Epithelial cell of proximal tubule (primary cell): ENCODE measurements at regions not wholly inside any gene's neighbourhood (a gene's known extent, or its start where the extent isn't known, plus 50 kb on each side); places are given as distances from the start of the nearest gene placed in this dataset.

Experiments used
- DNase-seq: peaks from one replicate; pipeline ENCODE4 v3.0.0-alpha.2; 2011; ENCODE audit warnings: low read depth
- H3K4me3 ChIP-seq: 2 replicates; pipeline ENCODE4 v1.5.1; 2011; ENCODE audit warnings: low read depth, mild to moderate bottlenecking, low read length
- TF ChIP-seq, protein P1 (sequence below): conservative IDR thresholded peaks from 2 replicates; pipeline ENCODE4 v1.5.1; 2012; ENCODE audit warnings: low read depth, mild to moderate bottlenecking, low read length

GRCh38 chr5:119814655-119815054 lies 185.3 kb downstream of the FAM170A start:
- TF ChIP-seq, protein P1, sequence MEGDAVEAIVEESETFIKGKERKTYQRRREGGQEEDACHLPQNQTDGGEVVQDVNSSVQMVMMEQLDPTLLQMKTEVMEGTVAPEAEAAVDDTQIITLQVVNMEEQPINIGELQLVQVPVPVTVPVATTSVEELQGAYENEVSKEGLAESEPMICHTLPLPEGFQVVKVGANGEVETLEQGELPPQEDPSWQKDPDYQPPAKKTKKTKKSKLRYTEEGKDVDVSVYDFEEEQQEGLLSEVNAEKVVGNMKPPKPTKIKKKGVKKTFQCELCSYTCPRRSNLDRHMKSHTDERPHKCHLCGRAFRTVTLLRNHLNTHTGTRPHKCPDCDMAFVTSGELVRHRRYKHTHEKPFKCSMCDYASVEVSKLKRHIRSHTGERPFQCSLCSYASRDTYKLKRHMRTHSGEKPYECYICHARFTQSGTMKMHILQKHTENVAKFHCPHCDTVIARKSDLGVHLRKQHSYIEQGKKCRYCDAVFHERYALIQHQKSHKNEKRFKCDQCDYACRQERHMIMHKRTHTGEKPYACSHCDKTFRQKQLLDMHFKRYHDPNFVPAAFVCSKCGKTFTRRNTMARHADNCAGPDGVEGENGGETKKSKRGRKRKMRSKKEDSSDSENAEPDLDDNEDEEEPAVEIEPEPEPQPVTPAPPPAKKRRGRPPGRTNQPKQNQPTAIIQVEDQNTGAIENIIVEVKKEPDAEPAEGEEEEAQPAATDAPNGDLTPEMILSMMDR: no peak
- H3K4me3 ChIP-seq: no peak overlapping the region
- DNase-seq: no peak

DNA sequence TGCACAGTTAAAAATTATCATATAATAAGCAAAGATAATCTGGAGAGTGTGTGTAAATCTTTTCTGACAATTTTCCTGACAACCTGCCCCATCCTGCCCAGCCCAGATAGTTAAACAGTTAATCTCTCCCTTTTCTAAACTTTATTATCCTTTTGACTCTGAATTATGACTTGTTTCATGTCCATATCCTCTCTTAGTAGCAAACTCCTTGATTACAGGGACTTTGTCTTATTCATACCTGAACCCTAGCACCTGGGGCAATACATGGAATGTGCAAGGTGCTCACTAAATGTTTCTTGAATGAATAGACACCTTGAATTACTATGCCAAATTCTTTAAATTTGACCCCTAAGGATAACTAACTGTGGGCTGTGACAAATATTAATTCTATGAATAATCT lies 186.7 kb downstream of the FAM170A start:
- TF ChIP-seq, protein P1: no peak
- no peak overlapping the region for H3K4me3 ChIP-seq
- DNase-seq: no peak

DNA sequence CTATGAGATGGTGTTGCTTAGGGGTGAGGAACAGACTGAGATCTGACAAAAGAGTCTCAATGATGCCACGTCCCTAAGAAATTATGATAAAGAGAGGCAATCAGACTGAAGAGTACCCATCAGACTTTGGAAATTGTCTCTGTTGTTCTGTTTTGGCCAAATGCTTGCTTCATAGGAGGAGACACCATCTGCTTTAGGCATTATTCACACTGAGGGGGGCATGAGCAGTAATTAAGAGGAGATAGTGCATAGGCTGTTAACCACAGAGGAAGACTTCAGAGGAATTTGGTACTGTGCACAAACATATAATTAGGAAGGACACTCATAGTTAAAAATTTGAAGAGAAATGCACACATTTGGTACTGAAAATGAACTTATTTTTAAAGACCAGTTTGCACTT lies 190.7 kb downstream of the FAM170A start:
- TF ChIP-seq, protein P1: no peak
- no peak for DNase-seq
- no peak overlapping the region for H3K4me3 ChIP-seq

DNA sequence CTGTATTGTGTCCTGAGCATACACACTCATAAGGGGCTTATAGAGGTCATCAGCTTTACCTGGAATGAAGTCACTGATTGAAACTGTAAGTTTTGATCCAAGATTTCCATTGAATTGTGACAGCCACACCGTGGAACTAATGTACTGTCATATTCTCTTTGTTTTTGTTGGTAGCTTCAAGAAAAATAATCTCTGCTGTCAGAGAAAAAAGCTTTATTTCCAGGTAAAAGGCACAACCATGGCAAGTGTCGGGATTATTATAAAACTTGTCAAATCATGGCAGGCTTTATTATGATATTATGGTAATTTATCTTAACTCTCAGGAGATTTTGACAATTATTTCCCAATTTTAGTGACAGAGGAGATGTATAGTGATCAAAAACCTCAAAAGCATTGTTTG lies 191.2 kb downstream of the FAM170A start:
- H3K4me3 ChIP-seq: no peak overlapping the region
- DNase-seq: no peak
- TF ChIP-seq, protein P1: no peak

DNA sequence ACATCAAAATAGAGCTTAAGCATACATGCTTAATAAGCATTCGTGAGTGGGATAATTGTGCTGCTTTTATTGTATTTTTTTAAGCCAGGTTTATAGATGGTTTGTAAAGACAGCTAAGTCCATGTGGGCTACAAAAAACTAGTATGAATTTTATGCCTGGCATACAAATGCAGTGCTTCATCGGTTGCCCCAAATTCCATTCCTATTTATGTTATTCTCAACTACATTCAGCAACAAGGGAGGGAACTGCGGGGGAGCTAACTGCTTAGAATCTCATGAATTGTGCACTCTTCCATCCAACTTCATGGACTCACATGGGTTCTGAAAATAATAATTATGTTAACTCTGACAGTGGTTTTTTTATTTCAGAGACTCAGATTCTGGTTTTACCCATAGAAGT lies 199.2 kb downstream of the FAM170A start:
- no peak for DNase-seq
- TF ChIP-seq, protein P1: no peak
- no peak overlapping the region for H3K4me3 ChIP-seq

GRCh38 chr5:119829341-119829740 lies 200.0 kb downstream of the FAM170A start:
- H3K4me3 ChIP-seq: no peak overlapping the region
- no peak for DNase-seq
- TF ChIP-seq, protein P1: no peak

DNA sequence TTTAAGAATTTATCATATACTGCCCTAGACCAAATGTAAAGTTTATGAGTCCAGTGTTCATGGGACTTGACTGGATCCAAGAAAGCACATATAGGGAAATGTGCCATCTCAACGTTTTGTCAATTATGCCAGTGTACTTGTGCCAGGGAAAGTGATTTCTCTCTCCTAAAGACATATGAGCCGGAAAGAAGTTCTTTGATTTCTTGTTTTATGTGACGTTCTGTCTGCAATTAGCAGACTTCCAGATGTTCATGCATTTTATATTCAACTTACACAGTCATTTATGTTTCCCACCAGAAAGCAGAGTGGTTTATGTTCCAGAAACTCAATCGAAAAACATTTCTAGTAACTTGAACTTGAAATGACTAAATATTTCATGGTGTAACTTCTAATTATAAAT lies 203.8 kb downstream of the FAM170A start:
- H3K4me3 ChIP-seq: no peak overlapping the region
- no peak for DNase-seq
- TF ChIP-seq, protein P1: no peak
